GM19328 (cell line): ENCODE measurements at regions not wholly inside any gene's neighbourhood (a gene's known extent, or its start where the extent isn't known, plus 50 kb on each side); places are given as distances from the start of the nearest gene placed in this dataset.
"Not testable (repeated sequence)": the region's sequence is repeated elsewhere in the genome, so short reads cannot be mapped to it uniquely, and the experiment has no call there.

Source experiments
- ATAC-seq: cut with Tn5 transposase; IDR thresholded peaks from one replicate; pipeline ENCODE4 v1.9.1; 2021; ENCODE audit warnings: mild to moderate bottlenecking, moderate library complexity; ENCODE audit not compliant: unreplicated experiment

DNA sequence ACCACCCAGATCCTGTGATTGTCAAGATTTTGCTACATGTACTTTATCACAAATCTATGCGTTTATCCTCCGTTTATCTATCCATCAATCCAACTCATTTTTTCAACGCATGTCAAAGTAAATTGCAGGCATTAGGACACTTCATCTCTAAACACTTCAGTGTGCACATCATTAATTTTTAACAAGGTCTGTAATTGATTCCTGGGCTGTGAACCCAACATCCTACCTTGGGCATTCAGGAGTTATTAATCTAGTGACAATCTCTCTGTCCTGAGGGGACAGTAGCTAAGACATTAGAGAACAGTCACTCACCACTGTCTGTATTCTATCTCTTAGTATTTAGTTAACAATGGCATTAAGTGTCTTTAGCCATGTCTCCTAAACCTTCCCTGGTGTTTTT is 264.7 kb downstream of the SOX9 start:
- ATAC-seq: no peak

DNA sequence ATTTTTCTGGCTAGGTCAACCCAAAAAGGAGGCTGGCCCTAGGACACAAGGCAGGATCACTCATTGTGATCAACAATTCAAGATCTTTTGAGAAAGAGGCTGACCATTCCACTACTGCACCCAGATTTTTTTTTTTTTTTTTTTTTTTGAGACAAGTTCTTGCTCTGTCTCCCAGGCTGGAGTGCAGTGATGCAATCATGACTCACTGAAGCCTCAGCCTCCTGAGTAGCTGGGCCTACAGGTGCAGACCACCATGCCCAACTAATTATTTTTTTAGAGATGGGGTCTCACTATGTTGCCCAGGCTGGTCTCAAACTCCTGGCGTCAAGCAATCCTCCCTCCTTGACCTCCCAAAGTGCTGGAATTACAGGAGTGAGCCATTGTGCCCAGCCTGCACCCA is 265.4 kb downstream of the SOX9 start:
- ATAC-seq: not testable (repeated sequence)

DNA sequence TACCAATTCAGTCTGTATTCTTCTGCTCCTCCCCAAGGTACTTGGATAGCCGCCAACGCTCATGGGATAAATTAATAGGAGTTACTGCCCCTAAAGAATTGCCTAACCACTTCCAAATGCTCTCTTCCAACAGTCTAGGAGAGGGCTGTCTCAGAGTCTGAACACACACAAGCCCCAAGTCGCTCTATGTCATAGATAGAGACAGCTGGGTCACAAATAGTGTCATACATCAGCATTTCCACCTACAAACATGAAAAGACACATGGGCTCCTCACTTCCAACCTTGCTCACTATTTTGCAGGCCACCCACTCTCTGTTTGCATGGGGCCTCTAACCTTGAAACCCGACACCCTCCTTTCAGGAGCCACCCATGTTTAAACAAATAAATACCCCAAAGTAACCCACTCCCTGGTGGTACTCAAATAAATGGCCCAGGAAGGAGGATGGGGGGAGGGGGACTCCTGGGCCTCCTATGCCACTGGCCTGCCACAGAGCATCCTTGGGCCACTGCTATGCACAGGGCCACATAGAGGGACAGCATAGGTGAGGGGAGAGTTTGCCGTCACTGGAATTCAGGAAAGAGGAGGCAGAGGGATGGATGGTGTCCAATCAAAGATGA is 265.9 kb downstream of the SOX9 start:
- no peak for ATAC-seq

DNA sequence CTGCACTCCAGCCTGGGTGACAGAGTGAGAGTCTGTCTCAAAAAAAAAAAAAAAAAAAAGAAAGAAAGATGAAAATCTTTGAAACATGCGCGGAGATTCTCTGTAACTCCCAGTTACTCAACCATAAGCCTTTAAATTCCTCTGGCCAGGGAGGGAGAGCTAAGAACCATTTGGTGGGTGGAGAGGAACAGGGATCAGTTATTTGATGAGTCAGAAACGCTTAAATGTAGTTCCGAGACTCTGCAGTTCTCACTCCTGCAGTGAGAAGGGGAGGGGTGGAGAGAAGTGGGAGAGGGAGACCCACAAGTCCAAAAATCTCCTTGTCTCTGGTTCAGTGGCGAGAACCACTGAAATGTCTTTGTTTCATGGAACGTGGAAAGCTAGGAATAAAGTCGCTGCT is 266.7 kb downstream of the SOX9 start:
- no peak for ATAC-seq

DNA sequence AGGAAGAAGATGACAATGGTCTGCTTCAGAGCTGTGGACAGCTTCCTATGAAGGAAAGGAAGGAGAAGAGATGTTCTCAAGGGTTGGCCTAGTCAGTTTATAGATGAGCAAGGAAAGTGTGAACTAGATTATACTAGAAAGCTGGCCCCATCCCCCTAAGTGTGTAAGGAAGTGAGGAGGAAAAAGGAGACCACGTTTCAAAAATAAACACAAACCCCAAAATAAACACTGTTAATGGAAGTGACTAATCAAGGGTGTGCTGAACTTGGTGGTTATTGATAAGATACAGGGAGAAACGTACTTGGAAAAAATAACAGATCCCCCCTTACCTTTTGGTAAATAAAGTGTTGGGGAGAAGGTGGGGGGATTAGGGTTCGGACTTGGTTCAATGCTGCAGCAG is 267.1 kb downstream of the SOX9 start:
- ATAC-seq: no peak

DNA sequence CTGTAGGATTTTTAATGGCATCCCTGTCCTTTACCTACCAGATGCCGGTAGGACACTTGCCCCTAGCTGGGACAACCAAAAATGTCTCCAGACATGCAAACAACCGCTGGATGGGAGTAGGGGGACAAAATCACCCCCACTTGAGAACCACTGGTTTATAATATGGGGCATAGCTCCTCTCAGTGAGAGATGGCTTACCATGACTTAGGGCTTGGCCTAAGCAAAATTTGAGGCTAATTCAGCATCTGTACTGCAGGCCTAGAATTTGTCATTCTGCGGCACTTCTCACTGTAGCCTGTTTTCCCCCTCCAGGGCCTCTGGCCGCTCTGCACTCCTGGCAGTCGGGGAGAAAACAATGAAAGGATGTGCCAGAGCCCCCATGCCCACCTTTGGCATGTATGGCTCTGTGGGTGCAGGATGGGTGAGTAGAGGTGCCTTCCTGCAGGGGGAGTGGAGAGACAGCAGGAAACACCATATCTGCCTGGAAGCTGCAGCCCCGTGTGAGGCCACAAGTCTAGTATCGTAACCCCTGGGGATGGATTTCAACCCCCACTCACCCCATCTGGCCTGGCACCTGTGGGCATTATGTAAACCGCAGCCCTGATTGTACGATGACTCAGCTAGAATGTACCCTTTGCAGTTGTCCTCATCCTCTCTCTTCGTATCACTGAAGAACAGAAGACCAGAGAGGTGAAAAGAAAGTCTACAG is 268.1 kb downstream of the SOX9 start:
- ATAC-seq: peak; percentile 52

DNA sequence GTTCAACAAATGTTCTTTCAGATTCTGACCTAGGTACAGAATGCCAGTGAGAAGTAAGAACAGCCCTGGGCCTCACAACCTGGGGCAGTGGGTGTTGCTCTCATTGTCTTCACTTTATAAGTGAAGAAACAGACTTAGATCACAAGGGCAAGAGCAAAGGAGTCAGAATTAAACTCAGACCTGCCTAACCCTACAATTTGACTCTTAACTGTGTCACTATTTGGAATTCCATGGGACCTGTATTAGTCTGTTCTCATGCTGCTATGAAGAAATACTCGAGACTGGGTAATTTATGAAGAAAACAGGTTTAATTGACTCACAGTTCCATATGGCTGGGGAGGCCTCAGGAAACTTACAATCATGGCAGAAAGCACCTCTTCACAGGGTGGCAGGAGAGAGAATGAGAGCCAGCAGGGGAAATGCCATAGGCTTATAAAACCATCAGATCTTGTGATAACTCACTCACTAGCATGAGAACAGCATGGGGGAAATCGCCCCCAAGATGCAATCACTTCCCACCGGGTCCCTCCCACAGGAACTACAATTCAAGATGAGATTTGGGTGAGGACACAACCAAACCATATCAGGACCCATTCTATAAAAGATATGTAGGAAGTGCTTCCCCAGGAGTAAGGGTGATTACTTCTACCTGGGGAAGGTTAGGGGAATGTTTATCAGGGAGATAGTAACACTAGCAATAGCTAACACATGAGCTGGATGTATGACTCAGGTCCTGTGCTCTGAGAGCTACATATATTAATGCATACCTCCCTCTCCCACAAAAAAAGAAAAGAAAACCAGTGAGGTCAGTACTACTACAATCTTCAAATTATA is 270.1 kb downstream of the SOX9 start:
- no peak for ATAC-seq

DNA sequence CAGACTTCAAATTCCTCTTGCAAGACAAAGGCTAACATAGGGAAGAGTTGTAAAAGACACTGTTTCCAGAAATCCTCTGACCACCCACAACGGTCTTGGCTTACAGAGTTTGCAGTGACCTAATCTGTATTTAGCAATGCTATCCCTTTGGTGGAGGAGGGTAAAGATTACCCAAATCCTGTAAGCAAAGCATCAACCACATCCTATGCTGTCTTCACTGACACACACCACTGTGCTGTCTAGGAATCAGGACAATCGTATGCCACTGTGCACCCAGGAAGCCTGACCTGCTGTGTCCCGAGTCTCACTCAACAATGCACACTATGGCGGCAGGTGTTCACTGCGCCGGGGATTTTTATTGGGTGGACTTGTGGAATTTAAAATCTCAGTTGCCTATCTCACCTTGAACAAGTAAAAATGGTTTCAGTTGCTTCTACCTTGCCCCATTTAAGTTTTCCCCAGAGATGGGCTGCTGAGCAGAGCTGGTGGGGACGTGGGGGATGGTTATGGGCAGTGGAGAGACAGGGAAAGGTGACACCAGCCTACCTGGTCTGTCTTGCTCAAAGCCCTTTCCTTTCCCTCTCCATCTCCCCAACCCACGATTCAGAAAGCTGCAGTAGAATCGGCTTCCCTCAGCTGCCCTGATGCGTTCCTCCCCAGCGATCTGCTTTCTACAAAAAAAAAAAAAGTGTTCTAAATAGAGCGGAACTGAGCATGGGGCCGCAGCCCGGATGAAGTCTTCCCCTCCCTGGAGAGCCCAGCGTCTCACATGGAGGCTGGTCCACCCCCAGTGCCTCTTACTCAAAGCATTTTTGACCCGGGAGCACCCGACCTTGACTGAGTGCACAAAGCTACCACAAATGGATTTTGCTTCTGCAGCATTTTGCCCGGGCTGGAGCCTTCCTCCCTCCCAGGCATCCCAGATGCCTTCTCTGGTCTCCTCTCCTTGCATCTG is 271.5 kb downstream of the SOX9 start:
- ATAC-seq: no peak

DNA sequence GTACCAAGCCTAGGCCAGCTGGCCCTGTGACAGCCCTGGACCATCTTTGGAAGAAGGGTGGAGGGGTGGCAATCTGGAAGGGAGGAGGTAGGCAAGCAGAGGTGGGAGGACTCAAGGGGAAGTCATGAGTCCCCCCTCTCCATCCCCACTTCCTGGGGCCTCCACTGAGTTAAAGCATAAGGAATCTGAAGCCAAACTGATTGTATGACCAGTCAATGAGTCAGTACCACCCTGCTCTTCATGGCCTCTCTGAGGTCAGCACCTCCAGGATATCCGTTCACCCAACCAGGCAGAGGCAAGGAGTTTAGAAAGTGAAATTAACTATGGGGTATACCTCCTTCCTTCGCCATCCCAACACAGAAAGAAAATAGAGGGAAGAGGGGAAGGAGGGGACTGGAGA is 272.7 kb downstream of the SOX9 start:
- no peak for ATAC-seq

DNA sequence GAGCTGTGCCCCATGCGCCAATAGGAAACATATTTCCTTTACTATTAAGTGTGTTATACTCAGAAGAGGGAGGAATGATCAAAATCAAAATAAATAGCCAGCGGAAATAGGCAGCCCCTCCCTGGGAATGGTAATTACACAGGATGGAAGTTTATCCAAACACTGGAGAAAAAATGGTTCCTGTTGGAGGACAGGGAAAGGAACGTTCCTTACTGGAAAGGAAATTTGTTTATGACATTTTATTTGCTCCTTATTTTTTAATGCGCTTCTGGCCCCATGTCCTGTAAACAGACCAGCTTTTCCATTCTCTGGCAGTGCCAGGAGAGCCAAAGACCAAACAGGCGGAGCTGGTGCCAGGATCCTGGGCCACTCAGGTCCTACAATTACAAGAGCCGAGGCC is 273.7 kb downstream of the SOX9 start:
- no peak for ATAC-seq

DNA sequence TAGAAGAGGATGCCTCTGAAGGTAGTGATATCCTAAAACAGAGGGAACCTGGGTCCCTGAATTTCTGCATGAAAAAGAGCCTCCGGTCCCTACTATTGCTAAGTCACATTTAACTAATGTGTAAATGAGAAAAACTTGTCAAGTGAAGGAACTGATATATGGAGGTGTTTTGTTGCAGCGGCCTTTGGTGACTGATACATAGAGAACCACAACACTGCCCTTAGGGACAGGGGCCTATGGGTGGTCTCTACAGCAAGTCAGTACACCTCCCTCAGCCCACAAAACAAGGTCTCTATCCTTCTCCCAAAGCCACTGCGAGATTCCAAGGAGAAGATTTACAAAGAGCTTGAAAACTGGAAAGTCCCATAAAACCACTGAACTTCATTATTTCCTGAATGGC is 275.3 kb downstream of the SOX9 start:
- no peak for ATAC-seq

DNA sequence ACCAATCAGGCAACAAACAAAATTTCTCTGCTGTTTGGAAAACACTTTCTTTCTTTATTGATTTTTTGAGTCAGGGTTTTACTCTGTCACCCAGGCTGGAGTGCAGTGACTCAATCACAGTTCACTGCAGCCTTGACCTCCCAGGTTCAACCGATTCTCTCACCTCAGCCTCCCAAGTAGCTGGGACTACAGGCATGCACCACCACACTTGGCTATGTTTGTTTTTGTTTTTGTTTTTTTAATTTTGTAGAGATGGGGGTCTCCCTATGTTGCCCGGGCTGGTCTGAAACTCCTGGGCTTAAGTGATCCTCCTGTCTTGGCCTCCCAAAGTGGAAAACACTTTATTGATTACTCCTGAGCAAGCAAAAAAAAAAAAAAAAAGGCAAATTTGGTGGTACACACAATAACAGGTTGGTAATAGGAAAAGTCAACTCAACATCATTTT is 276.4 kb downstream of the SOX9 start:
- ATAC-seq: no peak

DNA sequence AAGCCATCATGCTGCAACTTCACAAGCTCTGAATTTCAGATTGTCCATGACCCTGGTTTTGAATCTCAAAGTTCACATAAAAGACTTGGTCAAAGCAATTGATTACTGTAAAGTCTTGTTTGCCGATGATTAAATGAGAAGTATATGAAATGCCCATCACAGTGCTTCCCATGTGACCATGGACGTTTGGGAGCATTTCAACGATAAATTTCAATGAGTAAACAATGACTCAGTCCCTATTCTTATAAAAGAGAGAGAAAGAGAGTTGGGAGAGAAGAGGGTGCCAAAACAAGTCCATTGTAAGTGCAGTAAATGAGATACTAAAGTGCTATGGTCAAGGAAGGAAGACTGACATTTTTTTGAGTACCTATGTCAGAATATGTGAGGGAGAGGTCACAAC is 276.9 kb downstream of the SOX9 start:
- no peak for ATAC-seq

DNA sequence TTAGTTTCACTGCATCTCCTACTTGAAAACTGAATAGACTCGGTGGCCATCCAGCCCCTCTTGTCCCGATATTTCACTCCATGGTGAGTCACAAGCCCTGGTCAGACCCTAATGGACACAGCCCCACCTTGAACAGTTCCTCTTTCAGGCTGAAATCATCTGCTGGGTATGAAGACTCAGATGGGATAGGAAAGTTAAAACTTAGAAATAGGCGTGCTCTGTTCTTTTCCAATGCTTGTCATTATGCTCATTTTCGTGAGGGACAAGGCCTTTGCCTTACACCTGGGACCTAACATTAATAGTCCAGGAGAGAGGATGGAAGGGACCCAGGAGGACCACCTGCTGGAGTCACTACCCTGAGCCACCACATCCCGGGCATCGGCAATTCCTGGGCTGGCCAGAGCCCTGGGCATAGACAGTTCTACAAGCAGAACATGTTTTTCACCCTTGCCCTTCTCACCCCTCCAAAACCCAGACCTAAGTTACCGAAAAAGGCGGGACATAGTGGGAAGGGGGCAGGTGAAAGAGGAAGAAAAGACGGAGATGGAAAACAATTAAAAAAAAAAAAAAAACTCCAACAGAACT is 278.3 kb downstream of the SOX9 start:
- ATAC-seq: no peak

DNA sequence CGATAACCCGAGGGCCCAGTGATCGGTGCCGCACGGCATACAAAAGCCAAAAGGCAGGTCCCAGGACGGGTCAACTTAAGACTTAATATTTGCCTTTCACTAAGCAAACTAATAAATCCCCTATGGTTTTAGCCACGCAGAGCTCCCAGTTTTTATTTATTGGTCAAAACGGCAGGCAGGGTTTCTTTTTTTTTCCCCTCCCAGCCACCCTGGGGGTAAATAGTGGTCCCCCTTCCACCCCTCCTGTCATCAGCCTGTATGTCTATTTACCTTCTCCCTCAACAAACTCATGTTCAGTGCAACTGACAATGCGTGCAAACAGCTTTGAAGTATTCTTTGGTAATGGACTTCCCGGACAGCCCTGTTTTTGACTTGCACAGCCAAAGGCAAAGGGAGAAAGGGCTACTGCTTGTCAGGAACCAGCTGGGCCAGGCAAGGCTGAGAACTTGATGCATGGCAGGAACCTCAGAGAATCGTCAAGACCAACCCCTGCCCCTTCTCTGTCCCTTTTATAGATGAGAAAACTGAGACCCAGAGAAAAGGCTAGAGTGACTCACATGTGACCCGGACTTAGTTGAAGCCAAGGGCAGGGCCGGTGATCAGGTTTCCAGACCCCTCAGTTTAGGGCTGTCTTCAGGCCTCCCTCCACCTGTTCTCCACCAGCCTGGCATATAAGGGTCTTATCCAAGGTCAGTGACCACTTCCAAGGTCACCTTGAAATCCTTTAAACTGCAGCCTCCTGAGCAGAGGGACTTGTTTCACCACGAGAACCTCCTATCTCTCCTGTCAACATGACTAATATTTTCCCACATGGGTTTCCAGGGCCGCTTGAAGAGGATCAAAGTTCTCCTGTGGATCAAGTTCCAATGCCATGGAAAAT is 279.0 kb downstream of the SOX9 start:
- ATAC-seq: no peak

DNA sequence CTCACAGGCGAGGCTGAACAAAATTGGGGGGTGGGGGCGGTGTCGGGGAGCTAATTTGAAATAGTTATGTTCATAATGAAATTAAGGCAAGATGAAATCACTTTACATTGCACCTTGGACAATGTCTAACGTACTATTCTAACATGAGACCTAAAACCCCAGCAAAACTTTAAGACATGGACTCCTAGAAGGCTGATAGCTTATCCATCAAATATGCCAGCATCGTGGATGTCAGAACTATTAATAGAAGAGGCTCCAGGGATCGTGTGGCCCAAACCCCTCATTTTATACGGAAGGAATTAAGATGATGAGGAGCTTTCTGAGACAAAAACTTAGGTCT is 279.6 kb downstream of the SOX9 start:
- ATAC-seq: no peak

DNA sequence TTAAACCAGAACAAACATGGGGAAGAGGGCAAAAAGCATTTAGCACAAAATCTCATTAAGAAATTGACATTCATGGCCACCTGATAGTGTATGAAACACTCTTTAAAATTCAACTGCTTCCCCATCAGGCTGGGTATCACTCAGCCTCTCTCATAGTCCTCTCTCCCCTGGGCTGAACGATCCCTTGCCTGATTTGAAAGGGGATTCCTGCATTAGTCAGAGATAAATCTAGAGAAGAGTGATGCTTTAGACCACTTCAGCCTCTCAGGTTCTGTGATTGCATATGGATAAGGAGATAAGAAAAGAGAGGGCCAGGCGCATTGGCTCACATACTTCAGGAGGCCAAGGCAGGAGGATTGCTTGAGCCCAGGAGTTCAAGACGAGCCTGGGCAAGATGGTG is 280.0 kb downstream of the SOX9 start:
- ATAC-seq: no peak

DNA sequence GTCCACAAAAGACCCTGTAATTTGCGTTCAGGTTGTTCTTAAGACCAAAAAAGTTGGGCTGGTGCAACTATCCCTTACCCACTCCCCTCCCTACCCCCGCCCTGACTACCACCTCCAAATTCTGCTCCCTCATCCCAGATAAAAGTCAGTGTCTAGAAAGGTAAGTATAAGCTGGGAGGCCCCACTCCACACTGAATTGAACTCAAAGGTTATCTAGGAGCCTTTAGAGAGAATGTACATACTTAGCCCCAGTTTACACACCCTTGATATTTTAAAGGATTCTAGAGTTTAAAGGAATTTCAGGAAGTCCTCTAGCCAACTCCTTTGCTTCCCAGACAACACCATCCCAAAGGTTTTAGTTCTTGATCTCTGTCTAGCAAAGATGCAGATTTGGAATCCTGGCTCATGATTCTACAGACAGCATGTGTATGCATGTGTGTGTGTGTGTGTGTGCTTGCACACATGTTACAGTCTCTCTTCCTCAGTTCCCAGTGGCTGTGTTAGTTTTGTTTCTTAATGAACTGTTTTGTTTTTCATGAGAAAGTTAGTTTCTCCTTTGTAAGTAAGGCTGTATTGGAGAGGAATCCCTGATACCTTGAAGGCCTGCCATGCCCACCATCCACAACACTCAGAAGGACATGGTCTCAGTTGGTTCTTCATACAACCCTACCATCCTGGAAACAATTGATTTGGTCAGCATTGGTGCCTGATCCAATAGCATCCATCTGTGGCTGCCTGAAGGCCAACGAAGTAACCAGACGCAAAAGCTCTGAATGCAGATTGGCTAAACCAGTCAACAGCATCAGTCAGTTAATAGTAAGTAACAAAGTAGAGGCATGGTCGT is 281.3 kb downstream of the SOX9 start:
- no peak for ATAC-seq

DNA sequence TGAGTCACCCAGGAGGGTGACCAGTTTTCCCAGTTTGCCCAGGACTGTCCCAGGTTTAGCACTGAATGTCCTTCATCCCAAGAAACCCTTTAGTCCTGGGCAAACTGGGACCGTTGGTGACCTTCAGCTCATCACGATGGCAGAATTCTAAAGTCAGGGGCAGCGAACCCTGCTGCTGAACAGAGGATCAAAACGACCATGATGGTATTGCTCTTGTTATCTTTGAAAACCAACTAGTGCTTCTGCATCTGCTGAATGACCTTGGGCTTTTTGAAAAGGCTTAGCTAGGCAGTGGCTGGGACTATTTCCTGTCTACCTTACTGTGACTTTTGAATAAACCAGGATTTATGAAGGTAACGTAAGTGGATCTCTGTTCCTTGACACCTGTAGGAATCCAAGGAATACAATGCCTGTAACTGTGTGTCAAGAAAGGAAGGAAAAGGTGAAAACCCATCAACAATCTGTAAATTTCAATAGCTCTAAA is 281.9 kb downstream of the SOX9 start:
- ATAC-seq: no peak
